ENCODE measurements at regions not wholly inside any gene's neighbourhood (a gene's known extent, or its start where the extent isn't known, plus 50 kb on each side); places are given as distances from the start of the nearest gene placed in this dataset.

DNA sequence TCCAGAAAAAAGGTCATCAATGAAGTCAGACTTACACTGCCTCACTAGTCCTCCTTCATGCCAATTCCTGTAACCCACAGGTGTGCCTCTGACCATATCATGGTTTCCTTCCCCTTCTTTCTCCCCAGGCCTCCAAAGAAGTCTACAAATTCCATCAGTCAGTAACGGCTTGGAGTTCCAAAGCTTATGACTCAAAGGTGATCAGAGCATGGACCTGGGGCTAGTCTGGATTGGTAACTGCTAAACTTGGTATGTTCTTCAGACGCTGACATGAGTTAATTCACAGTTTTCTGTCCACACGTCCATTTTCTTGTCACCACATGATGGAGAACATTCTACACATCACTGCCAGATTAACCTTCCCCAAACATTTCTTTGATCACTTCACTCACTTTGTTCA, 560.4 kb downstream of the ETNK1 start:
- DNase-seq (ENCODE audit: low spot score) = no peak

GRCh38 chr12:23186950-23187349, 562.0 kb downstream of the ETNK1 start:
- no peak for DNase-seq (ENCODE audit: low spot score)

- no peak for DNase-seq (ENCODE audit: low spot score)
Observed at GRCh38 chr12:23193552-23193951, 568.6 kb downstream of the ETNK1 start.

- no peak for DNase-seq (ENCODE audit: low spot score)
Observed at GRCh38 chr12:23197266-23197665, 572.3 kb downstream of the ETNK1 start.

- no peak for DNase-seq (ENCODE audit: low spot score)
Observed at GRCh38 chr12:23202728-23203127, 577.8 kb downstream of the ETNK1 start.

GRCh38 chr12:23204933-23205778, 580.2 kb downstream of the ETNK1 start:
- DNase-seq (ENCODE audit: low spot score) = peak; percentile 65

- no peak for DNase-seq (ENCODE audit: low spot score)
Observed at GRCh38 chr12:23209793-23210192, 584.8 kb downstream of the ETNK1 start.

DNA sequence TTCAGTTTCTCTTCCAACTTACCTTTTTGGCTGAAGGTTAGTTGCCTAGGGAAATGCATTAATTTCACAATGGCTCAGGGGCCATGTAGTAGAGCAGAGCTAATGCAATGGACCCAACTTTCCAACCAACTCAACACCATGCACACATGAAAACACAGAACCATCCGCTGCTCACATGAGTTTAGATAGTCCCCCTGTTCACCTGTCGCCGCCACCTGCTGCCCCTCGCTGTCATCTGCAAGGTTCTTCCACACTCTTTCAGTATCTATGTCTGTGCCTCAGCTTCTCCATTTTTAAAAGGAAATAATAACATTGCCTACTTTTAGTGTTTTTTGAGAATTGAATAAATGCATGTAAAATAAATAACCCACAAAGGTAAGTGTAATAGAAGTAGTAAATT, 585.6 kb downstream of the ETNK1 start:
- no peak for DNase-seq (ENCODE audit: low spot score)

DNA sequence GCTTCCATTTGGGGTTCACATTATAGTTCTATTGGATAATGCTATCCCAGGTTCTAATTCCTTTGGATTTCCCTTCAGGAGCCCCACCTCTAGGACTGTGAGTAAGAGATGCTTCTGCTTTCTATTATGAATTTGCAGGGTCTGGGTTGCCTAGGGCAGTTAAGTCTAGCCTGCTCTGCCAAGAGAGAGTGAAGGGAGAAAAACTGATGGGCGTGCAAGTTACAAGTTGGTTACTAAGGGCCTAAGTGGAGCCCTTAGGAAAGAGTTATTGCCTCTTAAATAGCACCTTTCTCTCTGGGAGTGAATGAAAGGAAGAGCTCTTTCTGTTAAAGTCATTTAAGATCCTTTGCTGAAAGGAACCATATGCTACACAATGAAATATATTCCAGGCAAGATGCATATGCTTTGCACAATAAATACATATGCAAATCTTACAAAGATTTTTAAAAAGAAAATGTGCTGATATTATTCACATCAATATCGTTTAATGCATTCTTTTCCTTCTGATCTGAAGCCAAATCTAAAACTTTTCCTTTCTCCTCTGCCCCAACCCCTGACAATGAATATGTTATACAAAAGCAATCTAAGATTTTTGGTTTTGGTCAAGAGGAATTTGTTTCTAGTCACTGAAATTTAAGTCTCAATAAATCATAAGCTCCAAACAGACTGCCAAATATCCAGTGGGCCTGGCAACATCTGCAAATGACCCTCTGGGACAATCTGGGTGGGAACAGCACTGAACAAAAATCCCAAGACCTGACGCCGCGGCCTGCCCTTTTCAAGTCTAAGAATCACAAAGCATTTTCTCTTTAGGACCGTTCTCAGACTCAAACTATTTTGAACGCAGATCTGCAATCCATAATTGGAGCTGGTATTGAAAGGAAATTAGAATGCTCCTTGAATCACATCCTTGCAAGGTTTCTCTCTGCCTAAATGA, 586.7 kb downstream of the ETNK1 start:
- no peak for DNase-seq (ENCODE audit: low spot score)

GRCh38 chr12:23217158-23217557, 592.2 kb downstream of the ETNK1 start:
- DNase-seq (ENCODE audit: low spot score) = no peak

DNA sequence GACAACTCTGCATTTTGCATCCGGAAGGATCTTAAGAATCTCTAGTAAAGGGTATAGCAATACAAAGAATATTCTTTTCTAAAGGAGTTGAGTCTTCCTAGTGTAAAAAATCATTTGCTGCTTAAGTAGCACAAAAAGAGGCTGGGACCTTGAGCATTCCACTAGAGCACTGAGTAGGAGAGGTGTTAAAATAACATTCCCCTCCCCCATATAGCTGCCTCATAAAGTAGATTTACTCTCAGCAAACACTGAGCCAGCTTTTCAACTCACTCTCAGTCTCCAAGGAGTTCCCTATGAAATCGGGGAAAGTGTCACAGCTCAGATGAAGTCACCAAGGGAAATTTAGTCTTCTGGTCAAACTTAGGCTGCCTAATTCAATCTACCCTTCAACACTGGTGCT, 592.7 kb downstream of the ETNK1 start:
- DNase-seq (ENCODE audit: low spot score) = no peak

DNA sequence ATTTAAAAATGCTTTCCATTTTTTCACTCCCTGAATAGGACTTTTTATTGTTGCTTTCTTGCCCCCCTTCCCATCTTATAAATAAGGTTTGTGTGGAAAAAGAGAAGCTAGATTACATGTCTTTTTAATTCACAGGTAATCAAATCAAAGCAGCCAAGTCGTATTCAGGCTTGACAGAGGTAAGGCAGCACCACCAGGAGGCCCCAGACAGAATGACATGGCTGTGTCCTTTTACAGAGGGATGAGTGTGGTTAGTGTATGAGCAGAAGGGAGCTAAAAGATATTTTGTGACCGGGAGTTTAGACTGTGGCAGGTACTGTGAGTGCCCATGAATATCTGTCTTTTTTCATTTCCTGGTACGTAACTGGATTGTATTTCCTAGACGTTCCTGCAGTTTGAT, 596.1 kb downstream of the ETNK1 start:
- no peak for DNase-seq (ENCODE audit: low spot score)

DNA sequence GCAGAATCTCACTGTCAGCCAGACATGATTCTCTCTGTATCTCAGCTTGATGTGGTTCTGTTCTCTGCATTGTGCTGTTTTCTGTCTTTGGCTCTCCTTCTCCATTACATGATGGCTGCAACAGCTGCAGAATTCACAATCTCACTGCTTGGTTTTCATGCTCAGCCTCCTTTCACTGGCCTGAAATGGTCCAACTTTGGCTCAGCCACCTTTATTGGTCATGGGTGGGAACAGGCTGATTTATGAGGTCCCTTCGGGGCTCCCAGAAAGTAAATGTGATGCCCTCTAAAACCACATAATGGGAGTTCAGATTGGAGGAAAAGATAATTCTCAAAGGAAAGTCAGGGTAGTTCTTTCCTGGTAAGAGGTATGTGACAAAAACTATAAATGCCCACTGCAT, 597.0 kb downstream of the ETNK1 start:
- no peak for DNase-seq (ENCODE audit: low spot score)

- no peak for DNase-seq (ENCODE audit: low spot score)
Observed at GRCh38 chr12:23222801-23223200, 597.8 kb downstream of the ETNK1 start.

- no peak for DNase-seq (ENCODE audit: low spot score)
Observed at GRCh38 chr12:23228101-23228500, 603.1 kb downstream of the ETNK1 start.

GRCh38 chr12:23230899-23231298, 605.9 kb downstream of the ETNK1 start:
- no peak for DNase-seq (ENCODE audit: low spot score)

DNA sequence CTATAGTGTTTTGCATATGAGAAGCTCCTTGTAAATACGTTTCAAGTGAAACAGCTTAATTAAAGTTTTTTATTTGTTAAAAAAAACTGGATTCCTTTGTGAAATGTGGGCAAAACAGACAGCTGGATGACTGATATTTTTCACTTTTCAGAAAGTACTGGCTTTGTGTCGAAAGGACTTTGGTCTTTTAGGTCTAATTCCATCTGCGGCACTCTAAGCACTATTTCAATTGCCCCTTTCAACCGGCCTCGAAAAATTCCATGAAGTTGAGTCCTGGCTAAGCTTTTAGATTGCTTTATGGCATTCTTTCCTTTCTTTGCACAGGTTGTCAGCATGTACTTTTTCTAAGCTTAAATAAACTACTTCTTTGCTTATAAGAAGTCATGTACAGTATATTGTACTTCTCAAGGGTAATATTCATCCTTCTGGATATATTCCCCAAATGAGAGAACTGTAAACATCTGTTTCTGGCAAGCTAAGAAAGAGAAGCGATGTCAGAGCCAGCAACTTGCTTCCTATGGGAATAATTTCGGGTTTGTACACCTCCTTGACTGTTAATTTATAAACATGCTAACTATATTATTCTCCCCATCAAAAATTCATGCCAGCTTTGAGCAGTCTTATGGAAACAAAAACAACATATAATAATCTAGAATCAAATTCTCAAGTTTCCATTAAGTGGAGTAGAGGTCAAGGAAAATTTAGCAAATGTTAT, 611.3 kb downstream of the ETNK1 start:
- no peak for DNase-seq (ENCODE audit: low spot score)

DNA sequence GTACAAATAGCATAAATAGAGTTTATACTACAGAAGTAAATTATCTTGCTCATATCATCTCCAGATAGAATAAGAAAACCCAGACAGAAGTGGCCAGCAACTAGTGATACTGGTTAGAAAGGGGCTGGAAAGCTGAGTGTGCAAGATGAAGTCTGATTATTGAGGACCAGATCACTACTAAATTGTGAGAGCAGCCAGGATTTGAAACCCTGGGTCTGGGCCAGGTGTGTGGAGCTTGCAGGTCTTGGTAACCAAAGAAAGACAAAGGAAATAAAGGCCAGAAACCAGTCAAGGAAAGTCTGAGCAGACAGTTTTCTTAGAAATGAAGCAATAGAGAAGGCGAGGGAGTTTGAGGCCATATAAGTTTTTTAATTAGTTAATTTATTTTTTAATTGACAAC, 611.8 kb downstream of the ETNK1 start:
- DNase-seq (ENCODE audit: low spot score) = no peak

DNA sequence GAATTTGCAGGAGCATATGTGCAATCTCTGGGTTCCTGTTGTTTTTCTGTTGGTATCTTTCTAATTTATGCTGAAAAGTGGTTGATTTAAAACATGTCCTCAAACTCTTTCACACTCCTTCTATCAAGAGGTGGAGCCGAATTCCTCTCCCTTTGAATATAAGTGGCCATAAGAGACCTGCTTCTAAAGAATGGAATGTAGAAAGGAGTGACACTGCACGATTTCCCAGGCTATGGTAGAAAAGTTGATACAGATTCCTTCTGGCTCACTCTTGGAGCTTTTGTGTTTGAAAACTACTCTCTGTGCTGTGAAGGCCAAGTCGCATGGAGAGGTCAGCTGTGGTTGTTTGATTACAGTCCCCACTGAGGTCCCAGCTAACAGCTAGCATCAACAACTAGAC, 613.2 kb downstream of the ETNK1 start:
- no peak for DNase-seq (ENCODE audit: low spot score)

DNA sequence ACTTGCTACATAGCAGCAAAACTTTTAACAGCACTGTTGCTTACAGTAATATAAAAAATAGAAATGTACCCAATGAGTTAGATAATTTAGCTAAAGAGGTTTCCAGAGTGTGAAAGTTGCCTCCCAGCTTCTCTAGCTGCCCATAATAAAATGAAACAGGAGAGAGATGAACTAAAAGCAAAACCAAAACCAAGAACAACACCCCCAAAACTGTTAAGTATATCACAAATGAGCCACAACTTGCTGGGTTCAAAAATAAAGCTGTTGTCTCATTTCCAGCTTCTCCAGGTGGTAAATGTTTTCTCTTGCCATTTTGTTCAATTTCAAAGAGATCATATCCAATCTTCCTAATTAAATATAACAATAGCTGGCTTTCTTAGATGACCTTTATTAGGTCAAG, 614.0 kb downstream of the ETNK1 start:
- DNase-seq (ENCODE audit: low spot score) = no peak

DNA sequence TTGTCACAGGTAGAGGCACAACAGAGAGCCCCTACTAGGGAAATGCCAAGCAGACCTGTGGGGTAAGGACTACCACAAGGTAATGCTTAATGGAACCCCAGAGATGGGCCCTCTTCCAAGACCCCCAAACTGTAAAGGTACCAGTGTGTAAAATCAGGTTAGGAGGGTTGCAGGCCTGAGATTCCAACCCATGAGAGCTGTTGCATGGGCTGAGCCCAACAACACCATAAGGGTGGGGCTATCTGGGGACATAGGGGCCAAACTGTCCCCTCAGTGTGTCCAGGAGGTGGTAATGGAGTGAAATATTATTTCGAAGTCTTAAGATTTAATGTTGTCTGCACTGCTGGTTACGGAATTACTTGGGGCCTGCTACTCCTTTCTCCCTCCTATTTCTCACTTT, 620.2 kb downstream of the ETNK1 start:
- no peak for DNase-seq (ENCODE audit: low spot score)

DNA sequence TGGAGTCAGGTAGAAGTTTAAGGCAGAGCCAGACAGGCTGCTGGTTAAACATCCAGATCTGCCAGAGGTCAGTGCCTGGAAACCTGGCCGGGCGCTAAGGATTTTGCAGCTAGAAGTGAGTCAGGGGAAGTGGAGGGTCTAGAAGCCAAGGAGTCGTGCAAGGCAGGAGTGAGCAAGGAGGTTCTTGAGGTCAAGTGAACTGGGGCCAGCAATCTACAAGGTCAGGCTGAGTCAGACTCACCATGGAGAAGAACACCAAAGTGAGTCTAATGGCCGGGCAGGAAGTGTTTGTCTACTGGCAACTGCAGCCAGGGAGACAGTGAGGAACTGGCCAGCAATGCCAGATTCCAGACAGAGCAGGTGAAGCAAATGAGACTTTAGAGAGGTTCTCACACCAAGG, 628.2 kb downstream of the ETNK1 start:
- DNase-seq (ENCODE audit: low spot score) = no peak

All from AG20443 (cell line).